ENCODE measurements at regions not wholly inside any gene's neighbourhood (a gene's known extent, or its start where the extent isn't known, plus 50 kb on each side); places are given as distances from the start of the nearest gene placed in this dataset.
A peak's percentile ranks its signal among the peaks of the same experiment; 100 is the strongest.

DNA sequence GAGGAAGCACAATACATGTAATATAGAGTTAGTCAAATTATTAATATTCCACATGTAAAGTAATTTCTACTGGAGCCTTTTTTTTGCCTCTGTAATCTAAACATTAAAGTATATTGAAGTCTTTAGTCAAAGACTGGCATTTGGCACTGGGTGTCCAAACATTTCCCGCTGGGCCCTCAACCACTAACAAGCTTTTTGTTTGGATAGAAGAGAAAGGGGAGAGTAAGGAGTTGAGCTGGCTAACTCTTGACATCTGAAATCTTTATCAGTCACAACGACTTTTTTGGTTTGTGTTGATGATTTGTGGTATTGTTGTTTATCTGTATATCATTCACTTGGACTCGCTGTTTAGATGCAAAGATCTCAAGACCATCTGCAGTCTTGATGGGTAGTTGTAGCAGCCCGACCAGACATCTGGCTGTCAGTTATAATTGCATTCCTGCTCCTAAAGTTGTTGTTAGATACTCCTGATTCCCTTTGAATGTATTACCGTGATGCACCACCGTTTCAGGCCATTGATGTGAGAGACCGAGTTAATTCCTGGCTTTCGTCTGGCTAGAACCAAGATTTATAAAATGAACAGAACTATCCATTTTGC, 379.6 kb downstream of the MTX2 start:
- ChIA-PET POLR2A (no interaction called here), CTCF (interaction anchor here (0.6 to 2.2 kb wide), 6 partner anchors 57 to 500 kb away, joined by 3 to 6 read pairs (median 4); no protein-coding TSS in a partner anchor)
- Histone ChIP-seq H3K36me3 (ENCODE audit: control insufficient read depth in 2 of 2, insufficient read depth in 1 of 2, low read length in 2 of 2) (no peaks in the 10 kb centered on the region), H3K27ac (ENCODE audit: extremely low read depth, low read depth, low read length) (no peak overlapping the region), H3K4me1 (ENCODE audit: control insufficient read depth, insufficient read depth, low read length) (peaks cover 7% of the 10 kb centered on the region), H3K4me3 (ENCODE audit: low read depth, low read length) (no peak overlapping the region), H3K9me3 (ENCODE audit: control insufficient read depth, insufficient read depth, low read depth, low read length) (no peaks in the 10 kb centered on the region)
- peak; percentile 87 for TF ChIP-seq FEZF1 (tag by site-specific recombination; IDR thresholded peaks at IDR 0.05)
- no peak for TF ChIP-seq MZF1 (tag by site-specific recombination; IDR thresholded peaks at IDR 0.05; ENCODE audit: borderline replicate concordance)
- no peak for TF ChIP-seq ZNF214 (tag by site-specific recombination; IDR thresholded peaks at IDR 0.05; ENCODE audit: borderline replicate concordance)
- TF ChIP-seq ZIC2 (tag by site-specific recombination; IDR thresholded peaks at IDR 0.05): peak; percentile 30; the same call in 1 of the 2 replicates
- no peak for TF ChIP-seq GLI2 (tag by site-specific recombination; IDR thresholded peaks at IDR 0.05; ENCODE audit: borderline replicate concordance, low read depth)
- TF ChIP-seq ZNF112 (tag by site-specific recombination; IDR thresholded peaks at IDR 0.05): no peak
- no peak for TF ChIP-seq ZNF391 (tag by site-specific recombination; IDR thresholded peaks at IDR 0.05; ENCODE audit: borderline replicate concordance, low read depth)
- no peak for TF ChIP-seq TCF7L2 (IDR thresholded peaks at IDR 0.05; ENCODE audit: borderline replicate concordance, low read depth, low read length)
- no peak for TF ChIP-seq OVOL3 (tag by site-specific recombination; IDR thresholded peaks at IDR 0.05)
- TF ChIP-seq ZNF311 (tag by site-specific recombination; IDR thresholded peaks at IDR 0.05; ENCODE audit: borderline replicate concordance): no peak
- no peak for TF ChIP-seq ZBTB48 (tag by site-specific recombination; IDR thresholded peaks at IDR 0.05)
- TF ChIP-seq, protein P1, sequence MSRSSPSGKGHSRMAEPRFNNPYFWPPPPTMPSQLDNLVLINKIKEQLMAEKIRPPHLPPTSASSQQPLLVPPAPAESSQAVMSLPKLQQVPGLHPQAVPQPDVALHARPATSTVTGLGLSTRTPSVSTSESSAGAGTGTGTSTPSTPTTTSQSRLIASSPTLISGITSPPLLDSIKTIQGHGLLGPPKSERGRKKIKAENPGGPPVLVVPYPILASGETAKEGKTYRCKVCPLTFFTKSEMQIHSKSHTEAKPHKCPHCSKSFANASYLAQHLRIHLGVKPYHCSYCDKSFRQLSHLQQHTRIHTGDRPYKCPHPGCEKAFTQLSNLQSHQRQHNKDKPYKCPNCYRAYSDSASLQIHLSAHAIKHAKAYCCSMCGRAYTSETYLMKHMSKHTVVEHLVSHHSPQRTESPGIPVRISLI (tag by site-specific recombination; IDR thresholded peaks at IDR 0.05): no peak
- TF ChIP-seq ZBTB17 (tag by site-specific recombination; IDR thresholded peaks at IDR 0.05): peak; percentile 70
- TF ChIP-seq, protein P2, sequence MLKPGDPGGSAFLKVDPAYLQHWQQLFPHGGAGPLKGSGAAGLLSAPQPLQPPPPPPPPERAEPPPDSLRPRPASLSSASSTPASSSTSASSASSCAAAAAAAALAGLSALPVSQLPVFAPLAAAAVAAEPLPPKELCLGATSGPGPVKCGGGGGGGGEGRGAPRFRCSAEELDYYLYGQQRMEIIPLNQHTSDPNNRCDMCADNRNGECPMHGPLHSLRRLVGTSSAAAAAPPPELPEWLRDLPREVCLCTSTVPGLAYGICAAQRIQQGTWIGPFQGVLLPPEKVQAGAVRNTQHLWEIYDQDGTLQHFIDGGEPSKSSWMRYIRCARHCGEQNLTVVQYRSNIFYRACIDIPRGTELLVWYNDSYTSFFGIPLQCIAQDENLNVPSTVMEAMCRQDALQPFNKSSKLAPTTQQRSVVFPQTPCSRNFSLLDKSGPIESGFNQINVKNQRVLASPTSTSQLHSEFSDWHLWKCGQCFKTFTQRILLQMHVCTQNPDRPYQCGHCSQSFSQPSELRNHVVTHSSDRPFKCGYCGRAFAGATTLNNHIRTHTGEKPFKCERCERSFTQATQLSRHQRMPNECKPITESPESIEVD (tag by site-specific recombination; IDR thresholded peaks at IDR 0.05): peak; percentile 78
- TF ChIP-seq ZNF792 (tag by site-specific recombination; IDR thresholded peaks at IDR 0.05): no peak
- TF ChIP-seq ZSCAN16 (tag by site-specific recombination; IDR thresholded peaks at IDR 0.05): no peak
- no peak for TF ChIP-seq ZNF626 (tag by site-specific recombination; IDR thresholded peaks at IDR 0.05)
- TF ChIP-seq WT1 (tag by site-specific recombination; IDR thresholded peaks at IDR 0.05): peak; percentile 69
- TF ChIP-seq ZNF654 (tag by site-specific recombination; IDR thresholded peaks at IDR 0.05; ENCODE audit: low read depth): no peak
- TF ChIP-seq ZNF335 (tag by site-specific recombination; conservative IDR thresholded peaks at IDR 0.05): peak; percentile 52; the same call in 1 of the 2 replicates
- TF ChIP-seq ZFP69B (tag by site-specific recombination; IDR thresholded peaks at IDR 0.05): no peak
- no peak for TF ChIP-seq PRDM1 (tag by site-specific recombination; IDR thresholded peaks at IDR 0.05)
- TF ChIP-seq, protein P3, sequence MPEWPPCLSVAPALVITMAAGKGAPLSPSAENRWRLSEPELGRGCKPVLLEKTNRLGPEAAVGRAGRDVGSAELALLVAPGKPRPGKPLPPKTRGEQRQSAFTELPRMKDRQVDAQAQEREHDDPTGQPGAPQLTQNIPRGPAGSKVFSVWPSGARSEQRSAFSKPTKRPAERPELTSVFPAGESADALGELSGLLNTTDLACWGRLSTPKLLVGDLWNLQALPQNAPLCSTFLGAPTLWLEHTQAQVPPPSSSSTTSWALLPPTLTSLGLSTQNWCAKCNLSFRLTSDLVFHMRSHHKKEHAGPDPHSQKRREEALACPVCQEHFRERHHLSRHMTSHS (tag by site-specific recombination; IDR thresholded peaks at IDR 0.05): no peak
- TF ChIP-seq ZNF202 (tag by site-specific recombination; IDR thresholded peaks at IDR 0.05; ENCODE audit: borderline replicate concordance): no peak
- no peak for TF ChIP-seq ZNF433 (tag by site-specific recombination; IDR thresholded peaks at IDR 0.05; ENCODE audit: low read depth)
- no peak for TF ChIP-seq ZNF521 (tag by site-specific recombination; IDR thresholded peaks at IDR 0.05)
- TF ChIP-seq ZNF843 (tag by site-specific recombination; IDR thresholded peaks at IDR 0.05): no peak
